HCT116 (cell line): ENCODE measurements at regions not wholly inside any gene's neighbourhood (a gene's known extent, or its start where the extent isn't known, plus 50 kb on each side); places are given as distances from the start of the nearest gene placed in this dataset.

ENCODE experiments used
- ATF3 ChIP-seq: IDR thresholded peaks from 2 replicates; pipeline ENCODE4 v1.6.1; 2012
- CTCF ChIP-seq, 3 experiments: fragments of 200-600 bp in 1 of 3; sonication (generic) in 1 of 3; IDR thresholded peaks in 2 of 3; conservative IDR thresholded peaks in 1 of 3; 2 replicates each; pipeline ENCODE4 v1.5.1; 2012 to 2017; ENCODE audit warnings: low read depth in 2 of 3, low read length in 2 of 3, antibody characterized with exemption in 1 of 3, borderline replicate concordance in 1 of 3, control low read depth in 1 of 3, mild to moderate bottlenecking in 1 of 3, mixed read lengths in 1 of 3, mixed run types in 1 of 3, moderate library complexity in 1 of 3; ENCODE audit not compliant: insufficient read depth in 1 of 3
- EGR1 ChIP-seq: IDR thresholded peaks from 2 replicates; pipeline ENCODE4 v1.6.1; 2012; ENCODE audit warnings: low read depth
- EZH2 ChIP-seq: fragments of 200-600 bp; sonication (generic); IDR thresholded peaks from 2 replicates; pipeline ENCODE4 v1.6.1; 2017; ENCODE audit warnings: antibody characterized with exemption, mixed run types
- EZH2phosphoT487 ChIP-seq: fragments of 200-600 bp; IDR thresholded peaks from 2 replicates; pipeline ENCODE4 v1.6.1; 2018; ENCODE audit warnings: antibody characterized with exemption, borderline replicate concordance
- POLR2A ChIP-seq: IDR thresholded peaks from 2 replicates; pipeline ENCODE4 v1.7.0; 2011; ENCODE audit warnings: borderline replicate concordance; ENCODE audit not compliant: insufficient read depth, insufficient read length; ENCODE audit errors: extremely low read depth
- SIN3A ChIP-seq: IDR thresholded peaks from 2 replicates; pipeline ENCODE4 v1.6.1; 2012; ENCODE audit warnings: low read depth
- YY1 ChIP-seq: IDR thresholded peaks from 2 replicates; pipeline ENCODE4 v1.6.1; 2011; ENCODE audit warnings: low read length, low read depth, moderate library complexity, mild to moderate bottlenecking; ENCODE audit not compliant: insufficient replicate concordance; ENCODE audit errors: extremely low read depth
- ZFX ChIP-seq: fragments of 450-650 bp; IDR thresholded peaks from 2 replicates; pipeline ENCODE4 v1.6.1; 2017

GRCh38 chr9:74115976-74116375, 381.2 kb upstream of the RORB start:
- no peak for TF ChIP-seq CTCF (IDR thresholded peaks at IDR 0.05 in 2 of 3, conservative IDR thresholded peaks at IDR 0.05 in 1 of 3; ENCODE audit: borderline replicate concordance in 1 of 3, insufficient read depth in 1 of 3, low read depth in 2 of 3, low read length in 2 of 3)
- no peak for TF ChIP-seq POLR2A
- TF ChIP-seq EZH2, result no peak
- TF ChIP-seq EZH2phosphoT487, result no peak
- TF ChIP-seq YY1, result no peak
- no peak for TF ChIP-seq EGR1
- no peak for TF ChIP-seq SIN3A
- no peak for TF ChIP-seq ZFX
- no peak for TF ChIP-seq ATF3
